Nephron progenitor cell (in vitro differentiated cells): ENCODE measurements at regions not wholly inside any gene's neighbourhood (a gene's known extent, or its start where the extent isn't known, plus 50 kb on each side); places are given as distances from the start of the nearest gene placed in this dataset.

Source experiments
- DNase-seq: peaks from one replicate; pipeline ENCODE4 v3.0.0; 2021
- H3K27ac Mint-ChIP-seq: 2 replicates; pipeline ENCODE4 v1.8.0; 2021; ENCODE audit warnings: mild to moderate bottlenecking, moderate library complexity, mixed read lengths
- H3K27me3 Mint-ChIP-seq: 2 replicates; pipeline ENCODE4 v1.8.0; 2021; ENCODE audit warnings: mild to moderate bottlenecking, low read depth, mixed read lengths; ENCODE audit not compliant: poor library complexity
- H3K36me3 Mint-ChIP-seq: 2 replicates; pipeline ENCODE4 v1.8.0; 2021; ENCODE audit warnings: low read depth, mixed read lengths
- H3K4me1 Mint-ChIP-seq: 2 replicates; pipeline ENCODE4 v1.8.0; 2021; ENCODE audit warnings: mixed read lengths
- H3K4me3 Mint-ChIP-seq: 2 replicates; pipeline ENCODE4 v1.8.0; 2021; ENCODE audit warnings: mild to moderate bottlenecking, moderate library complexity, mixed read lengths
- H3K9me3 Mint-ChIP-seq: 2 replicates; pipeline ENCODE4 v1.8.0; 2021; ENCODE audit warnings: mild to moderate bottlenecking, moderate library complexity, mixed read lengths
- CTCF ChIP-seq: fragments of 200-600 bp; sonication (generic); IDR thresholded peaks from 2 replicates; pipeline ENCODE4 v1.5.0; 2021; ENCODE audit warnings: antibody characterized with exemption

- Mint-ChIP-seq H3K4me3 (no peak overlapping the region), H3K27me3 (peaks cover 23% of the 10 kb centered on the region), H3K9me3 (no peaks in the 10 kb centered on the region), H3K27ac (no peak overlapping the region), H3K36me3 (no peaks in the 10 kb centered on the region), H3K4me1 (no peaks in the 10 kb centered on the region)
- no peak for TF ChIP-seq CTCF
- DNase-seq = no peak
Measured at GRCh38 chr18:73869182-73869581, 278.5 kb downstream of the FBXO15 start.

GRCh38 chr18:73861771-73862170, 285.9 kb downstream of the FBXO15 start:
- H3K36me3 Mint-ChIP-seq = no peaks in the 10 kb centered on the region
- TF ChIP-seq CTCF = no peak
- peaks cover 22% of the 10 kb centered on the region for H3K9me3 Mint-ChIP-seq
- DNase-seq = no peak
- no peak overlapping the region for H3K4me3 Mint-ChIP-seq
- peaks cover 19% of the 10 kb centered on the region for H3K4me1 Mint-ChIP-seq
- peaks cover 13% of the 10 kb centered on the region for H3K27me3 Mint-ChIP-seq
- no peak overlapping the region for H3K27ac Mint-ChIP-seq

GRCh38 chr18:73859837-73860397, 287.7 kb downstream of the FBXO15 start:
- H3K4me1 Mint-ChIP-seq = peaks cover 19% of the 10 kb centered on the region
- H3K9me3 Mint-ChIP-seq = peaks cover 28% of the 10 kb centered on the region
- H3K27ac Mint-ChIP-seq = no peak overlapping the region
- no peak for DNase-seq
- no peaks in the 10 kb centered on the region for H3K36me3 Mint-ChIP-seq
- TF ChIP-seq CTCF = no peak
- H3K4me3 Mint-ChIP-seq = no peak overlapping the region
- peaks cover 10% of the 10 kb centered on the region for H3K27me3 Mint-ChIP-seq

GRCh38 chr18:73852789-73853549, 294.7 kb downstream of the FBXO15 start:
- Mint-ChIP-seq H3K36me3 (no peaks in the 10 kb centered on the region), H3K4me3 (no peak overlapping the region), H3K27ac (peak overlapping the region; percentile 24), H3K4me1 (peaks cover 10% of the 10 kb centered on the region), H3K27me3 (peaks cover 10% of the 10 kb centered on the region), H3K9me3 (peaks cover 11% of the 10 kb centered on the region)
- no peak for TF ChIP-seq CTCF
- no peak for DNase-seq

- Mint-ChIP-seq H3K27ac (no peak overlapping the region), H3K4me3 (no peak overlapping the region), H3K27me3 (peaks cover 10% of the 10 kb centered on the region), H3K9me3 (peaks cover 6% of the 10 kb centered on the region), H3K36me3 (no peaks in the 10 kb centered on the region), H3K4me1 (peaks cover 18% of the 10 kb centered on the region)
- DNase-seq = no peak
- no peak for TF ChIP-seq CTCF
Measured at GRCh38 chr18:73850782-73851181, 296.9 kb downstream of the FBXO15 start.

- Mint-ChIP-seq H3K4me1 (peaks cover 33% of the 10 kb centered on the region), H3K9me3 (peaks cover 5% of the 10 kb centered on the region)
- no peak for TF ChIP-seq CTCF
Measured at GRCh38 chr18:73848656-73849055, 299.0 kb downstream of the FBXO15 start.

More at GRCh38 chr18:73848656-73849055, 299.0 kb downstream of the FBXO15 start:
- H3K27me3 Mint-ChIP-seq = peaks cover 15% of the 10 kb centered on the region
- H3K27ac Mint-ChIP-seq = no peak overlapping the region
- H3K4me3 Mint-ChIP-seq = no peak overlapping the region
- H3K36me3 Mint-ChIP-seq = no peaks in the 10 kb centered on the region
- DNase-seq = no peak
